ENCODE measurements at regions not wholly inside any gene's neighbourhood (a gene's known extent, or its start where the extent isn't known, plus 50 kb on each side); places are given as distances from the start of the nearest gene placed in this dataset.

DNA sequence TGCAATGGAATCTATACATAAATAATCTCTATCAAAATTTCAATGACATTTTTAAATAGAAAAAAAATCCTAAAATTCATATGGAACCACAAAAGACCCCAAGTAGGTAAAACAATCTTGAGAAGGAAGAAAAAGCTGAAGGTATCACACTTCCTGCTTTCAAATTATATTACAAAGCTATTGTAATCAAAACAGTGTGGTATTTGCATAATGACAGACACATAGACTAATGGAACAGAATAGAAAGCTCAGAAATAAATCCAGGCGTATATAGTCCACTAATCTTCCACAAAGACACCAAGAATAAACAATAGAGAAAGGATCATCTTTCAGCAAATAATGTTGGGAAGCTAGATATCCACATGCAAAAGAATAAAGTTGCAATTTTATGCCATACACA is 699.8 kb upstream of the ID2 start:
- TF ChIP-seq CTCF (tag by site-specific recombination; IDR thresholded peaks at IDR 0.05) (no peak), GLI4 (tag by site-specific recombination; IDR thresholded peaks at IDR 0.05) (no peak), ZBTB17 (tag by site-specific recombination; IDR thresholded peaks at IDR 0.05) (no peak), PBX3 (CRISPR knock-in tag; IDR thresholded peaks at IDR 0.05) (no peak), ZNF274 (IDR thresholded peaks at IDR 0.05; ENCODE audit: low read length) (no peak), ZNF274 (tag by site-specific recombination; IDR thresholded peaks at IDR 0.05; ENCODE audit: borderline replicate concordance) (no peak), KLF7 (tag by site-specific recombination; IDR thresholded peaks at IDR 0.05; ENCODE audit: borderline replicate concordance) (no peak), ZNF555 (tag by site-specific recombination; conservative IDR thresholded peaks at IDR 0.05) (no peak)
- TF ChIP-seq, protein P1, sequence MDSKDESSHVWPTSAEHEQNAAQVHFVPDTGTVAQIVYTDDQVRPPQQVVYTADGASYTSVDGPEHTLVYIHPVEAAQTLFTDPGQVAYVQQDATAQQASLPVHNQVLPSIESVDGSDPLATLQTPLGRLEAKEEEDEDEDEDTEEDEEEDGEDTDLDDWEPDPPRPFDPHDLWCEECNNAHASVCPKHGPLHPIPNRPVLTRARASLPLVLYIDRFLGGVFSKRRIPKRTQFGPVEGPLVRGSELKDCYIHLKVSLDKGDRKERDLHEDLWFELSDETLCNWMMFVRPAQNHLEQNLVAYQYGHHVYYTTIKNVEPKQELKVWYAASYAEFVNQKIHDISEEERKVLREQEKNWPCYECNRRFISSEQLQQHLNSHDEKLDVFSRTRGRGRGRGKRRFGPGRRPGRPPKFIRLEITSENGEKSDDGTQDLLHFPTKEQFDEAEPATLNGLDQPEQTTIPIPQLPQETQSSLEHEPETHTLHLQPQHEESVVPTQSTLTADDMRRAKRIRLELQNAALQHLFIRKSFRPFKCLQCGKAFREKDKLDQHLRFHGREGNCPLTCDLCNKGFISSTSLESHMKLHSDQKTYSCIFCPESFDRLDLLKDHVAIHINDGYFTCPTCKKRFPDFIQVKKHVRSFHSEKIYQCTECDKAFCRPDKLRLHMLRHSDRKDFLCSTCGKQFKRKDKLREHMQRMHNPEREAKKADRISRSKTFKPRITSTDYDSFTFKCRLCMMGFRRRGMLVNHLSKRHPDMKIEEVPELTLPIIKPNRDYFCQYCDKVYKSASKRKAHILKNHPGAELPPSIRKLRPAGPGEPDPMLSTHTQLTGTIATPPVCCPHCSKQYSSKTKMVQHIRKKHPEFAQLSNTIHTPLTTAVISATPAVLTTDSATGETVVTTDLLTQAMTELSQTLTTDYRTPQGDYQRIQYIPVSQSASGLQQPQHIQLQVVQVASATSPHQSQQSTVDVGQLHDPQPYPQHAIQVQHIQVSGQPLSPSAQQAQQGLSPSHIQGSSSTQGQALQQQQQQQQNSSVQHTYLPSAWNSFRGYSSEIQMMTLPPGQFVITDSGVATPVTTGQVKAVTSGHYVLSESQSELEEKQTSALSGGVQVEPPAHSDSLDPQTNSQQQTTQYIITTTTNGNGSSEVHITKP (tag by site-specific recombination; IDR thresholded peaks at IDR 0.05): no peak
